ENCODE measurements at regions not wholly inside any gene's neighbourhood (a gene's known extent, or its start where the extent isn't known, plus 50 kb on each side); places are given as distances from the start of the nearest gene placed in this dataset.

GRCh38 chr3:20822251-20822650, 636.2 kb upstream of the SGO1 start:
- TF ChIP-seq, protein P1, sequence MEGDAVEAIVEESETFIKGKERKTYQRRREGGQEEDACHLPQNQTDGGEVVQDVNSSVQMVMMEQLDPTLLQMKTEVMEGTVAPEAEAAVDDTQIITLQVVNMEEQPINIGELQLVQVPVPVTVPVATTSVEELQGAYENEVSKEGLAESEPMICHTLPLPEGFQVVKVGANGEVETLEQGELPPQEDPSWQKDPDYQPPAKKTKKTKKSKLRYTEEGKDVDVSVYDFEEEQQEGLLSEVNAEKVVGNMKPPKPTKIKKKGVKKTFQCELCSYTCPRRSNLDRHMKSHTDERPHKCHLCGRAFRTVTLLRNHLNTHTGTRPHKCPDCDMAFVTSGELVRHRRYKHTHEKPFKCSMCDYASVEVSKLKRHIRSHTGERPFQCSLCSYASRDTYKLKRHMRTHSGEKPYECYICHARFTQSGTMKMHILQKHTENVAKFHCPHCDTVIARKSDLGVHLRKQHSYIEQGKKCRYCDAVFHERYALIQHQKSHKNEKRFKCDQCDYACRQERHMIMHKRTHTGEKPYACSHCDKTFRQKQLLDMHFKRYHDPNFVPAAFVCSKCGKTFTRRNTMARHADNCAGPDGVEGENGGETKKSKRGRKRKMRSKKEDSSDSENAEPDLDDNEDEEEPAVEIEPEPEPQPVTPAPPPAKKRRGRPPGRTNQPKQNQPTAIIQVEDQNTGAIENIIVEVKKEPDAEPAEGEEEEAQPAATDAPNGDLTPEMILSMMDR (IDR thresholded peaks at IDR 0.05), result no peak
- TF ChIP-seq POLR2A (IDR thresholded peaks at IDR 0.05), result no peak

Measured in Peyer's patch (tissue), 4 donors.